Stimulated activated CD4-positive, alpha-beta T cell treated with anti-CD3 and anti-CD28 coated beads, Interleukin-15, amount 100 ng/mL, for 48 hours (primary cell): ENCODE measurements at regions not wholly inside any gene's neighbourhood (a gene's known extent, or its start where the extent isn't known, plus 50 kb on each side); places are given as distances from the start of the nearest gene placed in this dataset.

Experiments
- DNase-seq, 2 donors: peaks; one replicate each; pipeline ENCODE4 v3.0.0-alpha.2; 2020; ENCODE audit warnings: low read depth in 2 of 2

GRCh38 chr11:92790366-92790765 lies 179.1 kb upstream of the MTNR1B start:
- DNase-seq = no peak

GRCh38 chr11:92790926-92791616 lies 178.4 kb upstream of the MTNR1B start:
- no peak for DNase-seq

- DNase-seq = no peak
Measured at GRCh38 chr11:92791886-92792285, 177.6 kb upstream of the MTNR1B start.

GRCh38 chr11:92793189-92793588 lies 176.3 kb upstream of the MTNR1B start:
- DNase-seq = no peak

GRCh38 chr11:92794783-92795182 lies 174.7 kb upstream of the MTNR1B start:
- no peak for DNase-seq

- no peak for DNase-seq
Measured at GRCh38 chr11:92796744-92797143, 172.7 kb upstream of the MTNR1B start.

- DNase-seq = no peak
Measured at GRCh38 chr11:92797874-92798273, 171.6 kb upstream of the MTNR1B start.

GRCh38 chr11:92801685-92802084 lies 167.8 kb upstream of the MTNR1B start:
- no peak for DNase-seq

- no peak for DNase-seq
Measured at GRCh38 chr11:92802644-92803043, 166.8 kb upstream of the MTNR1B start.

GRCh38 chr11:92803391-92803790 lies 166.1 kb upstream of the MTNR1B start:
- DNase-seq = no peak

GRCh38 chr11:92804388-92804966 lies 165.0 kb upstream of the MTNR1B start:
- no peak for DNase-seq

- DNase-seq = no peak
Measured at GRCh38 chr11:92808022-92808421, 161.4 kb upstream of the MTNR1B start.

GRCh38 chr11:92810423-92811064 lies 158.9 kb upstream of the MTNR1B start:
- no peak for DNase-seq

GRCh38 chr11:92811341-92811740 lies 158.1 kb upstream of the MTNR1B start:
- DNase-seq = no peak

GRCh38 chr11:92812841-92813240 lies 156.6 kb upstream of the MTNR1B start:
- DNase-seq = no peak

GRCh38 chr11:92819830-92820229 lies 149.6 kb upstream of the MTNR1B start:
- DNase-seq = no peak

GRCh38 chr11:92820860-92821259 lies 148.6 kb upstream of the MTNR1B start:
- DNase-seq = no peak

GRCh38 chr11:92822410-92822809 lies 147.0 kb upstream of the MTNR1B start:
- no peak for DNase-seq

GRCh38 chr11:92826136-92826535 lies 143.3 kb upstream of the MTNR1B start:
- DNase-seq = no peak

GRCh38 chr11:92826603-92827002 lies 142.8 kb upstream of the MTNR1B start:
- no peak for DNase-seq

- DNase-seq = no peak
Measured at GRCh38 chr11:92827132-92827531, 142.3 kb upstream of the MTNR1B start.

- no peak for DNase-seq
Measured at GRCh38 chr11:92828556-92828955, 140.9 kb upstream of the MTNR1B start.

- no peak for DNase-seq
Measured at GRCh38 chr11:92829121-92829520, 140.3 kb upstream of the MTNR1B start.
